Neural crest cell (in vitro differentiated cells): ENCODE measurements at regions not wholly inside any gene's neighbourhood (a gene's known extent, or its start where the extent isn't known, plus 50 kb on each side); places are given as distances from the start of the nearest gene placed in this dataset.
"Not testable (repeated sequence)": the region's sequence is repeated elsewhere in the genome, so short reads cannot be mapped to it uniquely, and the experiment has no call there.

Experiments used
- DNase-seq: peaks from one replicate; pipeline ENCODE4 v3.0.0; 2021; ENCODE audit warnings: low read depth, mixed read lengths, low spot score
- H3K27ac Mint-ChIP-seq: one replicate; pipeline ENCODE4 v1.8.0; 2021; ENCODE audit warnings: mild to moderate bottlenecking, mixed read lengths; ENCODE audit not compliant: unreplicated experiment
- H3K27me3 Mint-ChIP-seq: 2 replicates; pipeline ENCODE4 v1.8.0; 2021; ENCODE audit warnings: low read depth, mild to moderate bottlenecking, mixed read lengths
- H3K36me3 Mint-ChIP-seq: 2 replicates; pipeline ENCODE4 v1.8.0; 2021; ENCODE audit warnings: low read depth, mild to moderate bottlenecking, mixed read lengths
- H3K4me1 Mint-ChIP-seq: 2 replicates; pipeline ENCODE4 v1.8.0; 2021; ENCODE audit warnings: mixed read lengths
- H3K4me3 Mint-ChIP-seq: one replicate; pipeline ENCODE4 v1.8.0; 2021; ENCODE audit warnings: mild to moderate bottlenecking, mixed read lengths
- H3K9me3 Mint-ChIP-seq: 2 replicates; pipeline ENCODE4 v1.8.0; 2021; ENCODE audit warnings: mixed read lengths
- CTCF ChIP-seq: fragments of 200-600 bp; sonication (generic); conservative IDR thresholded peaks from 2 replicates; pipeline ENCODE4 v1.5.0; 2021; ENCODE audit warnings: antibody characterized with exemption, mild to moderate bottlenecking

GRCh38 chr9:2536511-2536910 lies 85.1 kb upstream of the VLDLR start:
- Mint-ChIP-seq H3K36me3 (peaks cover 3% of the 10 kb centered on the region), H3K27ac (no peak overlapping the region), H3K27me3 (no peaks in the 10 kb centered on the region), H3K9me3 (peaks cover 2% of the 10 kb centered on the region), H3K4me3 (no peak overlapping the region), H3K4me1 (no peaks in the 10 kb centered on the region)
- DNase-seq, result no peak
- TF ChIP-seq CTCF, result no peak

- DNase-seq, result no peak
- Mint-ChIP-seq H3K36me3 (peaks cover 2% of the 10 kb centered on the region), H3K9me3 (peaks cover 3% of the 10 kb centered on the region), H3K4me3 (no peak overlapping the region), H3K27me3 (no peaks in the 10 kb centered on the region), H3K27ac (no peak overlapping the region), H3K4me1 (peaks cover 3% of the 10 kb centered on the region)
- no peak for TF ChIP-seq CTCF
Measured at GRCh38 chr9:2545881-2546490, 75.6 kb upstream of the VLDLR start.

- not testable (repeated sequence) for H3K27me3 Mint-ChIP-seq, H3K27ac Mint-ChIP-seq, H3K4me1 Mint-ChIP-seq, DNase-seq, H3K36me3 Mint-ChIP-seq, H3K4me3 Mint-ChIP-seq
- H3K9me3 Mint-ChIP-seq, result peaks cover 13% of the 10 kb centered on the region
Measured at GRCh38 chr9:2555899-2556600, 65.5 kb upstream of the VLDLR start.

GRCh38 chr9:2557693-2558092 lies 63.9 kb upstream of the VLDLR start:
- Mint-ChIP-seq H3K27me3 (no peaks in the 10 kb centered on the region), H3K9me3 (peaks cover 21% of the 10 kb centered on the region), H3K4me1 (no peaks in the 10 kb centered on the region), H3K36me3 (peaks cover 13% of the 10 kb centered on the region), H3K27ac (no peak overlapping the region), H3K4me3 (no peak overlapping the region)
- no peak for DNase-seq
- TF ChIP-seq CTCF, result no peak

- Mint-ChIP-seq H3K9me3 (peaks cover 21% of the 10 kb centered on the region), H3K36me3 (peaks cover 13% of the 10 kb centered on the region), H3K4me1 (no peaks in the 10 kb centered on the region), H3K27ac (no peak overlapping the region), H3K4me3 (no peak overlapping the region), H3K27me3 (no peaks in the 10 kb centered on the region)
- TF ChIP-seq CTCF, result no peak
- no peak for DNase-seq
Measured at GRCh38 chr9:2559192-2560152, 62.1 kb upstream of the VLDLR start.
